ENCODE measurements at regions not wholly inside any gene's neighbourhood (a gene's known extent, or its start where the extent isn't known, plus 50 kb on each side); places are given as distances from the start of the nearest gene placed in this dataset.
A peak's percentile ranks its signal among the peaks of the same experiment; 100 is the strongest.

- Histone ChIP-seq H3K9me2 (replicated peaks; ENCODE audit: insufficient read depth) (no peaks in the 10 kb centered on the region), H4K20me1 (ENCODE audit: insufficient read depth, poor library complexity, severe bottlenecking) (no peaks in the 10 kb centered on the region), H2AFZ (no peak overlapping the region), H3K36me3 (replicated peaks; ENCODE audit: insufficient read depth, low read depth) (no peaks in the 10 kb centered on the region), H3K27me3 (no peaks in the 10 kb centered on the region), H3K79me2 (no peaks in the 10 kb centered on the region), H3K4me1 (ENCODE audit: insufficient read depth) (peaks cover 16% of the 10 kb centered on the region), H3K4me2 (no peak overlapping the region), H3K27ac (no peak overlapping the region), H3K4me3 (no peak overlapping the region), H3K9me3 (ENCODE audit: low read depth) (no peaks in the 10 kb centered on the region)
- 88% methylated on average over 1 of the region's 1 CpG for WGBS (ENCODE audit: low lambda C conversion rate, missing lambda C conversion rate)
- no peak for DNase-seq (ENCODE audit: low spot score)
- TF ChIP-seq EZH2phosphoT487 (IDR thresholded peaks at IDR 0.05; ENCODE audit: low read depth, severe bottlenecking, unreplicated experiment) (no peak), EZH2 (IDR thresholded peaks at IDR 0.05; ENCODE audit: borderline replicate concordance) (no peak), CTCF (IDR thresholded peaks at IDR 0.05; ENCODE audit: poor library complexity) (no peak)
Observed at GRCh38 chr2:220281771-220282170, 654.3 kb downstream of the SLC4A3 start.

- WGBS (ENCODE audit: low lambda C conversion rate, missing lambda C conversion rate), result 70% methylated on average over 3 of the region's 3 CpGs
- Histone ChIP-seq H3K9me2 (replicated peaks; ENCODE audit: insufficient read depth) (no peaks in the 10 kb centered on the region), H4K20me1 (ENCODE audit: insufficient read depth, poor library complexity, severe bottlenecking) (no peaks in the 10 kb centered on the region), H3K79me2 (no peaks in the 10 kb centered on the region), H3K4me3 (no peak overlapping the region), H3K4me2 (no peak overlapping the region), H3K27me3 (no peaks in the 10 kb centered on the region), H3K9me3 (ENCODE audit: low read depth) (no peaks in the 10 kb centered on the region), H2AFZ (no peak overlapping the region), H3K36me3 (replicated peaks; ENCODE audit: insufficient read depth, low read depth) (no peaks in the 10 kb centered on the region), H3K27ac (no peak overlapping the region), H3K4me1 (ENCODE audit: insufficient read depth) (peaks cover 11% of the 10 kb centered on the region)
- TF ChIP-seq EZH2 (IDR thresholded peaks at IDR 0.05; ENCODE audit: borderline replicate concordance) (no peak), CTCF (IDR thresholded peaks at IDR 0.05; ENCODE audit: poor library complexity) (no peak), EZH2phosphoT487 (IDR thresholded peaks at IDR 0.05; ENCODE audit: low read depth, severe bottlenecking, unreplicated experiment) (no peak)
- DNase-seq (ENCODE audit: low spot score), result peak; percentile 6
Observed at GRCh38 chr2:220282236-220282635, 654.8 kb downstream of the SLC4A3 start.

GRCh38 chr2:220293966-220294365 lies 666.5 kb downstream of the SLC4A3 start:
- Histone ChIP-seq H3K27me3 (no peaks in the 10 kb centered on the region), H3K4me3 (no peak overlapping the region), H3K79me2 (no peaks in the 10 kb centered on the region), H4K20me1 (ENCODE audit: insufficient read depth, poor library complexity, severe bottlenecking) (no peaks in the 10 kb centered on the region), H3K36me3 (replicated peaks; ENCODE audit: insufficient read depth, low read depth) (no peaks in the 10 kb centered on the region), H3K4me1 (ENCODE audit: insufficient read depth) (no peaks in the 10 kb centered on the region), H3K27ac (no peak overlapping the region), H3K4me2 (no peak overlapping the region), H2AFZ (no peak overlapping the region), H3K9me3 (ENCODE audit: low read depth) (no peaks in the 10 kb centered on the region), H3K9me2 (replicated peaks; ENCODE audit: insufficient read depth) (no peaks in the 10 kb centered on the region)
- 100% methylated on average over 1 of the region's 1 CpG for WGBS (ENCODE audit: low lambda C conversion rate, missing lambda C conversion rate)
- TF ChIP-seq EZH2 (IDR thresholded peaks at IDR 0.05; ENCODE audit: borderline replicate concordance) (no peak), EZH2phosphoT487 (IDR thresholded peaks at IDR 0.05; ENCODE audit: low read depth, severe bottlenecking, unreplicated experiment) (no peak), CTCF (IDR thresholded peaks at IDR 0.05; ENCODE audit: poor library complexity) (no peak)
- DNase-seq (ENCODE audit: low spot score), result no peak

GRCh38 chr2:220296174-220296573 lies 668.7 kb downstream of the SLC4A3 start:
- Histone ChIP-seq H4K20me1 (ENCODE audit: insufficient read depth, poor library complexity, severe bottlenecking) (no peaks in the 10 kb centered on the region), H3K4me1 (ENCODE audit: insufficient read depth) (no peaks in the 10 kb centered on the region), H2AFZ (no peak overlapping the region), H3K4me2 (no peak overlapping the region), H3K79me2 (no peaks in the 10 kb centered on the region), H3K9me2 (replicated peaks; ENCODE audit: insufficient read depth) (no peaks in the 10 kb centered on the region), H3K27me3 (peaks cover 3% of the 10 kb centered on the region), H3K27ac (no peak overlapping the region), H3K4me3 (no peak overlapping the region), H3K9me3 (ENCODE audit: low read depth) (no peaks in the 10 kb centered on the region), H3K36me3 (replicated peaks; ENCODE audit: insufficient read depth, low read depth) (no peaks in the 10 kb centered on the region)
- WGBS (ENCODE audit: low lambda C conversion rate, missing lambda C conversion rate), result 34% methylated on average over 2 of the region's 2 CpGs
- no peak for DNase-seq (ENCODE audit: low spot score)
- TF ChIP-seq EZH2phosphoT487 (IDR thresholded peaks at IDR 0.05; ENCODE audit: low read depth, severe bottlenecking, unreplicated experiment) (no peak), EZH2 (IDR thresholded peaks at IDR 0.05; ENCODE audit: borderline replicate concordance) (no peak), CTCF (IDR thresholded peaks at IDR 0.05; ENCODE audit: poor library complexity) (no peak)

All from hepatocyte (in vitro differentiated cells).